Right ventricle myocardium superior (tissue), 1 donor: ENCODE measurements at regions not wholly inside any gene's neighbourhood (a gene's known extent, or its start where the extent isn't known, plus 50 kb on each side); places are given as distances from the start of the nearest gene placed in this dataset.
"Not testable (repeated sequence)": the region's sequence is repeated elsewhere in the genome, so short reads cannot be mapped to it uniquely, and the experiment has no call there.

Source experiments
- ATAC-seq: fragments of 200-7000 bp; cut with Tn5 transposase; one replicate; pipeline ENCODE4 v1.9.1; 2020; ENCODE audit warnings: mild to moderate bottlenecking; ENCODE audit not compliant: poor library complexity
- DNase-seq: peaks from one replicate; pipeline ENCODE4 v3.0.0-alpha.2; 2020
- intact Hi-C: fragments of 100-400 bp; cut with DNase I; formaldehyde crosslinking; loops from one replicate; pipeline ENCODE4 v1.11.2; 2022
- donor health status: DM: no; HTN: yes; CAD: no; lungs with severe emphysema.

DNA sequence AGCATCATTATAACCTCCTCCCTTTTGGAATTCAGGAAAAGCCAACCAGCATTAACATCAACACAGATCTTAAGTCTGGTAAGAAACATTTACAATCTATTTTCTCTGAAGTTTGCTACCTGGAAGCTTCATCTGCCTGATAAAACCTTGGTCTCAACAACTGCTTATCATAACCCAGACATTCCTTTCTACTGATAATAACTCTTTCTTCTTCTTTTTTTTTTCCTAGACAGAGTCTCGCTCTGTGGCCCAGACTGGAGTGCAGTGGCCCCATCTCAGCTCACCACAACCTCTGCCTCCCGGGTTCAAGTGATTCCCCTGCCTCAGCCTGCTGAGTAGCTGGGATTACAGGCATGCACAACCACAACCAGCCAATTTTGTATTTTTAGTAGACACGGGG, 534.6 kb downstream of the KCNJ18 start:
- DNase-seq, ATAC-seq, intact Hi-C loops: not testable (repeated sequence)

DNA sequence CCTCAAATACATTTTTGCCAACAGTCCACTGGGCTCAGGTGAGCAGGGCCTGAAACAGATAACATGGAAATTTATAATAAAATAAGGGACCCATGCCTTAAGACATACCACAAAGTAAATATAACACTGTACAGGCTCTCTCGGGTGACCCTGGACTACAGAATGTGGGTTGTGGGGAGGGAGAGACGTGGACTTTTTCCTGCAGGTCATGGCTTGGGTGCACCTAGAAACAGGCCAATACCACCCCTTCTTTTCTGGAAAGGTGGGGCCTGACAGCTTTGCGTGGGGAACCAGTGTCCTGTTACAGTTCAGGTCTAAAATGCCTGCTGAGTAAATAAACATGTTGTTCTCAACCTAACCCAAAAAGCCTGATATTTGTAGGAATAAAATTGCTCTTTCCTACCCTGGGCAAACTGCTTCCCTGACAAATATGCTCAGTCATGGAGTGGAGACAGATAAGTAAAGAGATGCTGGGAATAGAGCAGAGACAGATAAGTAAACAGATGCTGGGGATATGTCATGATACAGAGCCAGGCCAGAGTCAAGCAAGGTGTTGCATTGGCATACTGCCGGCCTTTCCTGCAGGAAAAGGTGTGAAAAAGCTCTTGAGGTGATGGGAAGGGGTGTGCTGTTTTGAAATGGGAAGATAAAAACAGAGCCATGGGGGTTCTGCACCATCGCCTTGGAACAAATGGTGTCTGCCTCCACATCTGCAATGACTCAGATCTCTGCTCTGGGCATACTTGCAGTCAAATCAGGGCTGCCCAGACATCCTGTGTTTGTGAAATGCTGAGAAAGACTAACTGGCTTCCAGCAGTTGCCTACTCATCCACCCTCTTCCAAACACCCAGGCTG, 535.6 kb downstream of the KCNJ18 start:
- not testable (repeated sequence) for ATAC-seq

DNA sequence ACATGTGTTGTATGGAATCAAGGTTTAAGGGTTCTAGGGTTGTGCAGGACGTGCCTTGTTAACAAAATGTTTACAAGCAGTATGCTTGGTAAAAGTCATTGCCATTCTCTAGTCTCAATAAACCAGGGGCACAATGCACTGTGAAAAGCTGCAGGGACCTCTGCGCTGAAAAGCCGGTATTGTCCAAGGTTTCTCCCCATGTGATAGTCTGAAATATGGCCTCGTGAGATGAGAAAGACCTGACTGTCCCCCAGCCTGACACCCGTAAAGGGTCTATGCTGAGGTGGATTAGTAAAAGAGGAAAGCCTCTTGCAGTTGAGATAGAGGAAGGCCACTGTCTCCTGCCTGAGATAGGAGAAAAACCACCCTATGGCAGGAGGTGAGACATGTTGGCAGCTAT, 537.5 kb downstream of the KCNJ18 start:
- intact Hi-C loops, ATAC-seq, DNase-seq: not testable (repeated sequence)

More for the DNA sequence above, 535.6 kb downstream of the KCNJ18 start:
- DNase-seq, intact Hi-C loops: not testable (repeated sequence)

DNA sequence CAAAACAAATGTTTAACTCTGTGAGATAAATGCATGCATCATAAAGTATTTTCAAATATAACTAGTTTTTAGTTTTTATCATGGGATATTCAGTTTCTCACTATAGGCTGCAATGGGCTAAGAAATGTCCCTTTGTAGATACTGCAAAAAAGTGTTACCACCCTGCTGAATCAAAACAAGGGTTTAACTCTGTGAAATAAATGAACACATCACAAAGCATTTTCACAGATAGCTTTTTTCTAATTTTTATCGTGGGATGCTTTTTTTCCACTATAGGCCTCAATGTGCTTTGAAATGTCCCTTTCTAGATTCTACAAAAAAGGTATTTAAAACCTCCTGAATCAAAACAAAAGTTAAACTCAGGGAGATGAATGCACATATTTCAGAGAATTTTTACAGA, 541.1 kb downstream of the KCNJ18 start:
- DNase-seq (no peak), ATAC-seq (no peak)
- intact Hi-C loops: no loop called here

- ATAC-seq: no peak
- intact Hi-C loops: no loop called here
- DNase-seq: no peak
Observed at GRCh38 chr17:22242472-22242871, 550.1 kb downstream of the KCNJ18 start.

GRCh38 chr17:22251498-22251897, 559.2 kb downstream of the KCNJ18 start:
- DNase-seq: no peak
- ATAC-seq: no peak
- intact Hi-C loops: no loop called here

GRCh38 chr17:22253007-22253406, 560.7 kb downstream of the KCNJ18 start:
- ATAC-seq (no peak), DNase-seq (no peak)
- intact Hi-C loops: no loop called here

- no peak for ATAC-seq
- no peak for DNase-seq
- intact Hi-C loops: no loop called here
Observed at GRCh38 chr17:22265807-22266206, 573.5 kb downstream of the KCNJ18 start.

DNA sequence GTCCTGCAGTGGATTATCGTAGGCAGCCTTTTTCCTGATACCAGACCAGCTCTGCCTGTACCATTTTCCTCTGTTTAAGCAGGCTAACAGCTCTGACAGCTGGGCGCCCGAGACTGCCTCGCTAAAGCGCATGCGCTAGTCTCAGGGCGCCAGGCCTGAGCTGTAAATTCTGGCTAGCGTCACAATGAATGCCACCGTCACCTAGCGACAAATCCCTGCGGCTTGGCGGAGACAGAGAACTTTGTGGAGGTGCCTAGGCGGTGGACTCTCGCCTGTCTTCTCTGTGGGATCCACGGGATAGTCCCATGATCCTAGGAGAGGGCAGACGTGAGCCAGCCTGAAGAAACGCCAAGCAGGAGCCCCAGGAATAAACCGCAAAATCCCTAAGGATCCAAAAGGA, 573.9 kb downstream of the KCNJ18 start:
- intact Hi-C loops: no loop called here
- no peak for DNase-seq
- peak; percentile 61 for ATAC-seq

GRCh38 chr17:22267019-22267418, 574.7 kb downstream of the KCNJ18 start:
- intact Hi-C loops: no loop called here
- ATAC-seq: no peak
- no peak for DNase-seq

- DNase-seq (no peak), ATAC-seq (no peak)
- intact Hi-C loops: no loop called here
Observed at GRCh38 chr17:22268214-22268911, 576.0 kb downstream of the KCNJ18 start.

GRCh38 chr17:22268912-22269220, 576.5 kb downstream of the KCNJ18 start:
- ATAC-seq (no peak), DNase-seq (no peak)
- intact Hi-C loops: no loop called here

- no peak for DNase-seq
- ATAC-seq: no peak
- intact Hi-C loops: no loop called here
Observed at GRCh38 chr17:22270381-22270780, 578.1 kb downstream of the KCNJ18 start.

- ATAC-seq, intact Hi-C loops, DNase-seq: not testable (repeated sequence)
Observed at GRCh38 chr17:22270809-22271208, 578.5 kb downstream of the KCNJ18 start.

GRCh38 chr17:22272363-22273146, 580.2 kb downstream of the KCNJ18 start:
- intact Hi-C loops: no loop called here
- DNase-seq: no peak
- ATAC-seq: no peak

GRCh38 chr17:22273308-22273707, 581.0 kb downstream of the KCNJ18 start:
- DNase-seq: no peak
- intact Hi-C loops: no loop called here
- no peak for ATAC-seq

GRCh38 chr17:22277595-22277994, 585.3 kb downstream of the KCNJ18 start:
- ATAC-seq (no peak), DNase-seq (no peak)
- intact Hi-C loops: no loop called here

DNA sequence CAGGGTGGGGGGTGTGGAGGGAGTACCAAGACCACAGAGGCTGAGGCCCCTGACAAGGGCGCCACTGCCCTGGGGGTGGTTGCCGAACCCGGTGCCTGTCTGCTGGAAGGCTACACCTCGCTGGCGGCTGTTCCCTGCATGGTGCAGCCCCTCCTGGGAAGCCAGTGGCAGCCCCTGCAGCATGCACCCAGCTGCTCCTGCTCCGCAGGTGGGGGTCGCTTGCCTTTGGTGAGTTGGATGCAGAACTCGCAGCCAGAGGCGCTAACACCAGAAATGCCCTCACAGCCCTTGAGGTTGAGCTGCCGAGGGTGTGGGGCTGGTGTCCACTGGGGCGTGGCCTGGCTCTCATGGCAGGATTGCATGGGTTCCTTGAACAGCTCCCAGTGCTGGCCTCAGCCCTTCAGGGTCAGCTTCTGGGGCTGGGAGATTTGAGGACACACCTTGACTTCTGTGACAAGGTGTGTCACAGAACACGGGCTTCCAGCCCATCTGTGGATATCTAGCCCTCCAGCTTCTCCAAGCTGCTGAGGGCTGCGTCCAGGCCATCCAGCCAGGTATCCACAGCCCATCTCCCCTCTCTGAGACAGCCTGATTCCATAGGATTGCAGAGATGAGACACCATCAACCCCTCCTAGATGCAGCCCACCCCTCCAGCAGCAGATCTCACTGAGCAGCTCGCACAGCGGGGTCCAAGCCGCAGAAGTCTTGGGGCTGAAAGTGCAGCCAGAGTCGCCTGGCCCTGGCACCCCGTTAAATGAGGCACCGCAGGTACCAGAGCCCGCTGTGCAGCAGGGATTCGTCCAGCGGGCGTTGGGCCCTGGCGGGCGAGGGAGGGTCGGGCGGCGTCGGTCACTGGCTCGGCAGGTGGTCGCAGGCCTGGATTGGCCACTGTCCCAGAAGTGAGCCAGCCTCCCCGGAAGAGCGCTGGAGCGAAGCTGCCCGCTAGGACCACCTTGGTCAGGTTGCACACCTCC, 586.3 kb downstream of the KCNJ18 start:
- intact Hi-C loops: no loop called here

More for the DNA sequence above, 586.3 kb downstream of the KCNJ18 start:
- ATAC-seq (no peak), DNase-seq (no peak)
